Ovary (tissue), 3 donors: ENCODE measurements at regions not wholly inside any gene's neighbourhood (a gene's known extent, or its start where the extent isn't known, plus 50 kb on each side); places are given as distances from the start of the nearest gene placed in this dataset.

Experiments used
- EP300 ChIP-seq: sonication (generic); formaldehyde crosslinking; IDR thresholded peaks from one replicate; pipeline ENCODE4 v1.6.1; 2017; ENCODE audit warnings: antibody characterized with exemption
- POLR2A ChIP-seq: fragments of 450-650 bp; IDR thresholded peaks from one replicate; pipeline ENCODE4 v1.6.1; 2017; ENCODE audit warnings: antibody characterized with exemption, mild to moderate bottlenecking, moderate library complexity
- TF ChIP-seq, protein P1 (sequence below), 3 donors: fragments of 450-650 bp in 2 of 3; fragments of 200-600 bp in 1 of 3; IDR thresholded peaks; one replicate each; pipeline versions ENCODE4 v1.5.1 to v1.8.0; 2016 to 2022; ENCODE audit warnings: antibody characterized with exemption in 3 of 3, mild to moderate bottlenecking in 1 of 3
- donor health status: DM: no; HTN: no; CAD: no.

DNA sequence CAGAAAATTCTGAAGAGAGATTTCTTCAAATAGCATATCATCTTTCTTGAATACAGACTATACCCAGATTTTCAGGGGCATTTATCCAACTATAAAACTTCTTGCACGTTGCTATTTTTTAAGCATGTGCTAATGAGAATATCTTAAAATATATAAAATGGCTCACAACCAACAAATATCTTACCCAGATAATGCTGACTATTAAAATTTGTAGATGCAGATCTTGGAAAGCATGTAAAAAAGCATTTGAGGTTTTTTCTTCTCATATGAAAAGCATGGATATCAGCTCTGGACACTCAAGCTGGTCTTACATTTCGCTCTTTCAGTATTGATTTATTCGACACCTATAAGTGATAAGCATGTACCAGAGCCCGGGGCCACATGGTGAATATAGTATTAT lies 1187.7 kb upstream of the ADGRL4 start:
- TF ChIP-seq POLR2A (no peak), EP300 (no peak)
- TF ChIP-seq, protein P1, sequence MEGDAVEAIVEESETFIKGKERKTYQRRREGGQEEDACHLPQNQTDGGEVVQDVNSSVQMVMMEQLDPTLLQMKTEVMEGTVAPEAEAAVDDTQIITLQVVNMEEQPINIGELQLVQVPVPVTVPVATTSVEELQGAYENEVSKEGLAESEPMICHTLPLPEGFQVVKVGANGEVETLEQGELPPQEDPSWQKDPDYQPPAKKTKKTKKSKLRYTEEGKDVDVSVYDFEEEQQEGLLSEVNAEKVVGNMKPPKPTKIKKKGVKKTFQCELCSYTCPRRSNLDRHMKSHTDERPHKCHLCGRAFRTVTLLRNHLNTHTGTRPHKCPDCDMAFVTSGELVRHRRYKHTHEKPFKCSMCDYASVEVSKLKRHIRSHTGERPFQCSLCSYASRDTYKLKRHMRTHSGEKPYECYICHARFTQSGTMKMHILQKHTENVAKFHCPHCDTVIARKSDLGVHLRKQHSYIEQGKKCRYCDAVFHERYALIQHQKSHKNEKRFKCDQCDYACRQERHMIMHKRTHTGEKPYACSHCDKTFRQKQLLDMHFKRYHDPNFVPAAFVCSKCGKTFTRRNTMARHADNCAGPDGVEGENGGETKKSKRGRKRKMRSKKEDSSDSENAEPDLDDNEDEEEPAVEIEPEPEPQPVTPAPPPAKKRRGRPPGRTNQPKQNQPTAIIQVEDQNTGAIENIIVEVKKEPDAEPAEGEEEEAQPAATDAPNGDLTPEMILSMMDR (IDR thresholded peaks at IDR 0.05): no peak
